VCaP (cell line): ENCODE measurements at regions not wholly inside any gene's neighbourhood (a gene's known extent, or its start where the extent isn't known, plus 50 kb on each side); places are given as distances from the start of the nearest gene placed in this dataset.

Experiments
- H3K27ac ChIP-seq: fragments of 450-650 bp; 2 replicates; pipeline ENCODE4 v1.5.1; 2017
- TF ChIP-seq, protein P1 (sequence below): fragments of 450-650 bp; conservative IDR thresholded peaks from 2 replicates; pipeline ENCODE4 v1.5.1; 2017; ENCODE audit warnings: mild to moderate bottlenecking, moderate library complexity

DNA sequence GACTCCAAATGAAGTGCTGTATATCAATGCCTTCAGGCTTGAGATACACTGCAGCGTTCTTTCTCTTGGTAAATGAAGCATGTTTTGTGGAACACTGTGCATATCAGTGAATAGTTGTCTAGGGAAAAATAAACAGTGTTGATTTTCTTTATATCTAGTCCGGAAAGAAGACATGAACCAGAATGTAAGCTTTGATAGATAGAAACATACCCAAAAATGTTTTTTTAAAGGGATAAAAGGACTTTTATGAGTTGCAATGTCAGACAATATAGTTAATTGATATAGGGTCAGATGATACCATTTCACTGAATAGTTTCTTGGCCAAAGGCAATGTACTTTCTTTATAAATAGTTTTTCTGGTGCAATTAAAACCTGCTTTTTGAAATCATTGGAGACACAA is 1037.8 kb downstream of the OTOL1 start:
- no peak overlapping the region for H3K27ac ChIP-seq
- TF ChIP-seq, protein P1, sequence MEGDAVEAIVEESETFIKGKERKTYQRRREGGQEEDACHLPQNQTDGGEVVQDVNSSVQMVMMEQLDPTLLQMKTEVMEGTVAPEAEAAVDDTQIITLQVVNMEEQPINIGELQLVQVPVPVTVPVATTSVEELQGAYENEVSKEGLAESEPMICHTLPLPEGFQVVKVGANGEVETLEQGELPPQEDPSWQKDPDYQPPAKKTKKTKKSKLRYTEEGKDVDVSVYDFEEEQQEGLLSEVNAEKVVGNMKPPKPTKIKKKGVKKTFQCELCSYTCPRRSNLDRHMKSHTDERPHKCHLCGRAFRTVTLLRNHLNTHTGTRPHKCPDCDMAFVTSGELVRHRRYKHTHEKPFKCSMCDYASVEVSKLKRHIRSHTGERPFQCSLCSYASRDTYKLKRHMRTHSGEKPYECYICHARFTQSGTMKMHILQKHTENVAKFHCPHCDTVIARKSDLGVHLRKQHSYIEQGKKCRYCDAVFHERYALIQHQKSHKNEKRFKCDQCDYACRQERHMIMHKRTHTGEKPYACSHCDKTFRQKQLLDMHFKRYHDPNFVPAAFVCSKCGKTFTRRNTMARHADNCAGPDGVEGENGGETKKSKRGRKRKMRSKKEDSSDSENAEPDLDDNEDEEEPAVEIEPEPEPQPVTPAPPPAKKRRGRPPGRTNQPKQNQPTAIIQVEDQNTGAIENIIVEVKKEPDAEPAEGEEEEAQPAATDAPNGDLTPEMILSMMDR, result no peak

DNA sequence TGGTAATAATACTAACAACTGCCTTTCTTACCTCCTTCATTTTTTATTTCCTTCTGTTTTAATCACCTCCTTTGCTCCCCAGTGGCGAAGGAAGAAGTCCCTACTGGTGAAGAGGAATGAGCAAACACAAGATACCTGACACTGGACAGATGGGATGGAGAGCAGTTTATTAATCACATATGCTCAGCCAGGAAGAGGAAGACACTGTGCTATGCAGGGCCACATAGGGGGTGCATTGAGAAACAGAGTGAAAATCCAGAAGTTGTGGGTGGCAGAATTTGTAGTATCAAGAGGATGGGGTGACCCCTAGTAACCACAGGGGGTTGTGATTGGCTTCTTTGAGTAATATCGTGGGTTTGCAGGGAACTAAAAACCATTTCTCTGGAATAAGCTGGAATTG is 1041.9 kb downstream of the OTOL1 start:
- TF ChIP-seq, protein P1, result no peak

DNA sequence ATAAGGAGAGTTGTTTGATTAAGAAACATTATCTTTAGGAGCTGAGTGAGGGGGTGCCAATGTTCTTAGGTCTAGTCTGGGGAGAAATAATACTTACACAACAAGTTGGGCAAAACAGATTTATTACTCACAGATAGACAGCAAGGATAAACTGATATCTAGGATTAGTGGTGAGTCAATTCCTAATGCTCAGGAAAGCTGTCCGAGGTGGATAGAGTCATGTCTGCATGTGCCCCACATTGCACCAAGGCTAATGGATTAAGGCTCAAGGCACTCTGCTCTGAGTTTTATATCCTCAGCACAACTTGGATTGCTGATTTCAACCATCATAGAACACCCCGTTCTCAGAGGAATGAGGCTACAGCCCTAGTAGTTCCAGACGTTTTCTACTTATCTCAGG is 1042.3 kb downstream of the OTOL1 start:
- TF ChIP-seq, protein P1, result no peak

More for the DNA sequence above, 1041.9 kb downstream of the OTOL1 start:
- H3K27ac ChIP-seq, result no peak overlapping the region

DNA sequence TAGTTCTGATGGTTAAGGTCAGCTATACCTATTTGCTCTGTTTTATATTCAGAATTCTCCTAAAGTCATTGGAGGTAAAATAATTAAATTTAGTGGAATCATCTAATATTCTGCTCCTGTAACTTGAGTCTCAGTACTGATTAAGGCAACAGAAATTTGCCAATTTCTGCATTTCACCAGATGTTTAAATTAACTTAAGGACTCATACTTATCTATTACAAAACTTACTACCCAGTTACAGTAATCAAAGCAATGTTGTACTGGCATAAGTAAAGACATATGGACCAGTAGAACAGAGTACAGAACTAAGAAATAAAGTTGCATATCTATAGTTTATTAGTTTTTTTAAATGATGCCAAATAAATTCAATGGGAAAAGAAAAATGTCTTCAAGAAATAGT is 1043.8 kb downstream of the OTOL1 start:
- TF ChIP-seq, protein P1, result no peak
- H3K27ac ChIP-seq, result no peak overlapping the region

More for the DNA sequence above, 1042.3 kb downstream of the OTOL1 start:
- no peak overlapping the region for H3K27ac ChIP-seq

DNA sequence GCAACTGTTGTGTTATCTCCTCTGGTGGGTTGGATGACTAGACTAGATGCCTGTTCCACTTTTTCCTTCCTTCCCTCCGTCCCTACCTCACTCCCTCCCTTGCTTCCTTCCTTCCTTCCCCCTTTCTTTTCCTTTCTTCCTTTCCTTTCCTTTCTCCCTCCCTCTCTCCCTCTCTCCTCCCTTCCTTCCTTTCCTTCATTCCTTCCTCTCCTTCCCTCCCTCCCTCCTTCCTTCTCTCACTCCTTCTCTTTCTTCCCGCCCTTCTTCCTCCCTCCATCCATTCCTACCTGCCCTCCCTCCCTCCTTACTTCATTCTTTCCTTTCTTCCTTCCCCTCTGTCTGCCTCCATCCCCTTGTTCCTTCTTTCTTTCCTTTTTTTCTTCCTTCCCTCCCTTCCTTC is 1045.3 kb downstream of the OTOL1 start:
- TF ChIP-seq, protein P1, result no peak

DNA sequence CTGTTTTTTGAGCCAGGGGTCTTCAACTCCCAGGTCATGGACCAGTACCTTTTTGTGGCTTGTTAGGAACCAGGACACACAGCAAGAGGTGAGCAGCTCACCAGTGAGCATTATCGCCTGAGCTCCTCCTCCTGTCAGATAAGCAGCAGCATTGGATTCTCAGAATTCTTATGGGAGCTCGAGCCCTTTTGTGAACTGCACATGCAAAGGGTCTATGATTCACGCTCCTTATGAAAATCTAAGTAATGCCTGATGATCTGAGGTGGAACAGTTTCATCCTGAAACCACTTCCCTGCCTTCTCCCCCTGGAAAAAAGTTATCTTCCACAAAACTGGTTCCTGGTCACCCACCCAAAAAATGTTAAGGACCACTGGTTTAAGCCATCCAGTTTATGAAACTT is 1047.6 kb downstream of the OTOL1 start:
- TF ChIP-seq, protein P1, result no peak
- no peak overlapping the region for H3K27ac ChIP-seq

More for the DNA sequence above, 1045.3 kb downstream of the OTOL1 start:
- no peak overlapping the region for H3K27ac ChIP-seq

DNA sequence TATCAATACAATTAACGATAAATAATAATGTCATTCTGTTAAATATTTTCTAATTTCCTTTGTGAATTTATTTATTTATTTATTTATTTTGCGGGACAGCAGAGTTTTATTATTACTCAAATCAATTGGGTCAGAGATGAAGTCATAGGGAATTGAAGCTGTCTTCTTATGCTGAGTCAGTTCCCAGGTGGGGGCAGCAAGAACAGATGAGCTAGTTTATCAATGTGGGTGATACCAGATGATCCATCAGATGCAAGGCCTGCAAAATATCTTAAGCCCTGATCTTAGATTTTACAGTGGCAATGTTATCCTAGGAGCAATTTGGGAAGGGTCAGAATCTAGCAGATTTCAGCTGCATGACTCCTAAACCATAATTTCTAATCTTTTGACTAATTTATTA is 1050.3 kb downstream of the OTOL1 start:
- TF ChIP-seq, protein P1, result no peak

More for the DNA sequence above, 1050.3 kb downstream of the OTOL1 start:
- no peak overlapping the region for H3K27ac ChIP-seq
